ENCODE measurements at regions not wholly inside any gene's neighbourhood (a gene's known extent, or its start where the extent isn't known, plus 50 kb on each side); places are given as distances from the start of the nearest gene placed in this dataset.
A peak's percentile ranks its signal among the peaks of the same experiment; 100 is the strongest.

DNA sequence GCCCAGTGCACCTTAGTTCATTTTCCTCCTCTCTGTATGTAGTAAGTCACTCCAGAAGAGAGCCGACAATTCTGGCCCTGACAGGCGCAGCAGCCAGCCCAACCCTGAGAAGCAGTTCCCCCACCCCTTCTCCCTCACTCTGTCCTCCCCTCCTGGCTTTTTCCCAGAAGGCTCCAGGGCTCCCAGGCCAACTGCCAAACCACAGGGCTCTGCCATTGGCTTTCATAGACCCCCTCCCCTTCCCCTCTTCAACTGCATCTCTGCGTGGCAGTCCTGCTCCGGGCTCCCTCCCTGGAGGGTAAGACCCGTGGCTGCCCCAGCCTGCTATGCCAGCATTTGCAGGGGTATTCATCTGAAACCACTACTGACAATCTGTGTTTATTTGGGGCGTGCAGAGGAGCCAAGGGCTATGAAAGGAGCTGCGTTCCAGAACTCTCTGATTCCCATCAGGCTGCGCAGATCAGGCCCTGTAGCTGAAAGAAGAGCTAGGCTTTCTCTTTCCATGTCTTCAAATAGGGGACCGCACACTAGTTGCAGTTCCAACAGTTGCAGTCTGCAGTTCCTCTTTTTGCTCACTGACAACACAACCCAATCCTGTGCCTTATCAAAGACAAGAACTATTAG is 388.6 kb upstream of the TNP1 start:
- ChIA-PET CTCF (no interaction called here), POLR2A (no interaction called here)
- peak; percentile 25 for DNase-seq (ENCODE audit: extremely low spot score)
- TF ChIP-seq FOXK2 (IDR thresholded peaks at IDR 0.05) (no peak), ARNT (IDR thresholded peaks at IDR 0.05) (no peak), LEF1 (IDR thresholded peaks at IDR 0.05; ENCODE audit: borderline replicate concordance) (no peak), NFRKB (IDR thresholded peaks at IDR 0.05) (no peak), ELF4 (IDR thresholded peaks at IDR 0.05) (no peak), TARDBP (IDR thresholded peaks at IDR 0.05) (no peak), FOXM1 (IDR thresholded peaks at IDR 0.05; ENCODE audit: borderline replicate concordance) (no peak), BHLHE40 (IDR thresholded peaks at IDR 0.05; ENCODE audit: borderline replicate concordance) (no peak), FOXA1 (IDR thresholded peaks at IDR 0.05) (no peak), SUZ12 (IDR thresholded peaks at IDR 0.05) (no peak), CTBP1 (IDR thresholded peaks at IDR 0.05; ENCODE audit: borderline replicate concordance) (no peak), HDGF (IDR thresholded peaks at IDR 0.05; ENCODE audit: borderline replicate concordance) (no peak), ZNF384 (IDR thresholded peaks at IDR 0.05) (no peak), SP1 (IDR thresholded peaks at IDR 0.05) (no peak), L3MBTL2 (conservative IDR thresholded peaks at IDR 0.05) (no peak)
- TF ChIP-seq, protein P1, sequence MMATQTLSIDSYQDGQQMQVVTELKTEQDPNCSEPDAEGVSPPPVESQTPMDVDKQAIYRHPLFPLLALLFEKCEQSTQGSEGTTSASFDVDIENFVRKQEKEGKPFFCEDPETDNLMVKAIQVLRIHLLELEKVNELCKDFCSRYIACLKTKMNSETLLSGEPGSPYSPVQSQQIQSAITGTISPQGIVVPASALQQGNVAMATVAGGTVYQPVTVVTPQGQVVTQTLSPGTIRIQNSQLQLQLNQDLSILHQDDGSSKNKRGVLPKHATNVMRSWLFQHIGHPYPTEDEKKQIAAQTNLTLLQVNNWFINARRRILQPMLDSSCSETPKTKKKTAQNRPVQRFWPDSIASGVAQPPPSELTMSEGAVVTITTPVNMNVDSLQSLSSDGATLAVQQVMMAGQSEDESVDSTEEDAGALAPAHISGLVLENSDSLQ (IDR thresholded peaks at IDR 0.05), result no peak

DNA sequence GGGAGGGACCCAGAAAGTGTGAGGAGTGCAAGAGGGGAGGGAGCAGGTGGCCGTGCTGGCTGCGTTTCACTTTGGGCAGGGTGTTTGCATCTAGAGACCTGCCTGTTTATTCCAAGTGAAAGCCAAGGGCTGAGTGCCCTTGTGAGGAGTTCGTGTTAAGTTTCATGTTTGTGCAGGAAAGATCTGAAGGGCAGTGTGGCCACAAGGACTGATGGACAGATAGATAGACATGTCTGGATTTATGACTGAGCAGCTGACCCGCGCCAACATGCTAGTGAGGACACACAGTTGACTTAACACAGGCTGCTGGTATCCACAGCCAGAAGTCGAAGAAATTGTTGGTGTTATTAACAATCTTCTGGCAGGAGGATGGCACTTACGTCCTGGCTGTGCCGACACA is 387.6 kb upstream of the TNP1 start:
- TF ChIP-seq L3MBTL2 (conservative IDR thresholded peaks at IDR 0.05) (no peak), ELF4 (IDR thresholded peaks at IDR 0.05) (no peak), SUZ12 (IDR thresholded peaks at IDR 0.05) (no peak), LEF1 (IDR thresholded peaks at IDR 0.05; ENCODE audit: borderline replicate concordance) (no peak), FOXK2 (IDR thresholded peaks at IDR 0.05) (no peak), HDGF (IDR thresholded peaks at IDR 0.05; ENCODE audit: borderline replicate concordance) (no peak), FOXA1 (IDR thresholded peaks at IDR 0.05) (no peak), BHLHE40 (IDR thresholded peaks at IDR 0.05; ENCODE audit: borderline replicate concordance) (no peak), ARNT (IDR thresholded peaks at IDR 0.05) (no peak), FOXM1 (IDR thresholded peaks at IDR 0.05; ENCODE audit: borderline replicate concordance) (no peak), TARDBP (IDR thresholded peaks at IDR 0.05) (no peak)
- ChIA-PET POLR2A (no interaction called here), CTCF (no interaction called here)
- no peak for DNase-seq (ENCODE audit: extremely low spot score)

DNA sequence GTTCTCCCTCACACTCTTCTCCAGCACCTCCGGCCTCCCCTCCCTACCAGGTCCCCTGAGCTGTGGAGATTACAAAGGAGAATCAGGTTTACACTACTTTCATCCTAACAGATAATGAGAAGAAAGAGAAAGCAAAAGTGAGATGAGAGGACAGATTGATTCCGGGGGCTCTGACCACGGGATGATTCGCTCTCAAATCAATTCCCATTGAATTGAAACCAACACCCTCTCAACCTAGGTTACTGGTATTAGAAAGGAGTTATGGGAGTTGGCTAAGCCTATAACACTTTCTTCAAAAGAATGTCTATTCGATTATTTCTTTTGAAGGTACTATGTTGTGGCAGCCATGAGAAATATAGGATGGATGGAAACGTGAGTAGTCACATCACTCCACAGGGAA is 386.2 kb upstream of the TNP1 start:
- ChIA-PET POLR2A (no interaction called here), CTCF (no interaction called here)
- TF ChIP-seq TARDBP (IDR thresholded peaks at IDR 0.05) (no peak), BHLHE40 (IDR thresholded peaks at IDR 0.05; ENCODE audit: borderline replicate concordance) (no peak), FOXA1 (IDR thresholded peaks at IDR 0.05) (no peak), NFRKB (IDR thresholded peaks at IDR 0.05) (no peak), ZNF384 (IDR thresholded peaks at IDR 0.05) (no peak), LEF1 (IDR thresholded peaks at IDR 0.05; ENCODE audit: borderline replicate concordance) (no peak), ARNT (IDR thresholded peaks at IDR 0.05) (no peak), L3MBTL2 (conservative IDR thresholded peaks at IDR 0.05) (no peak), FOXM1 (IDR thresholded peaks at IDR 0.05; ENCODE audit: borderline replicate concordance) (no peak), SUZ12 (IDR thresholded peaks at IDR 0.05) (no peak), SP1 (IDR thresholded peaks at IDR 0.05) (no peak), HDGF (IDR thresholded peaks at IDR 0.05; ENCODE audit: borderline replicate concordance) (no peak)
- TF ChIP-seq, protein P1 (IDR thresholded peaks at IDR 0.05), result no peak
- no peak for DNase-seq (ENCODE audit: extremely low spot score)

DNA sequence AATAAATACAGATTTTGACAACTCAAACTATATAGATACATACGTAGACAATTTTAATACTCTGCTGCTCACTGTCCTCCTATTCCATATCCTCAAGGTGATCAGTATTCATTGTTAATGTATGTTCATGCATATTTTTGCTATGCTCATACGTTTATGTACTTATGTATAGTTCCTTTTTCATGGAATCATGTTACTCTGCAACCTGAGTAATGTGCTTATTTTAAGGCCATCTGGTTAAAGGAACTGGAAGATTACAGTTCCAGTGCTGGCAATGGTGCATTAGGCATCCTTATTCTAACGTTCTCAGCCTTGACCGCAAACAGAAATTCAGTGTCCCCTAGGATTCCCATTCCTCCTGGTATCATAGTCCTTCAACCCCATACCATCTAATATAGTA is 385.0 kb upstream of the TNP1 start:
- DNase-seq (ENCODE audit: extremely low spot score), result no peak
- ChIA-PET POLR2A (no interaction called here), CTCF (no interaction called here)
- TF ChIP-seq CTBP1 (IDR thresholded peaks at IDR 0.05; ENCODE audit: borderline replicate concordance), result no peak

DNA sequence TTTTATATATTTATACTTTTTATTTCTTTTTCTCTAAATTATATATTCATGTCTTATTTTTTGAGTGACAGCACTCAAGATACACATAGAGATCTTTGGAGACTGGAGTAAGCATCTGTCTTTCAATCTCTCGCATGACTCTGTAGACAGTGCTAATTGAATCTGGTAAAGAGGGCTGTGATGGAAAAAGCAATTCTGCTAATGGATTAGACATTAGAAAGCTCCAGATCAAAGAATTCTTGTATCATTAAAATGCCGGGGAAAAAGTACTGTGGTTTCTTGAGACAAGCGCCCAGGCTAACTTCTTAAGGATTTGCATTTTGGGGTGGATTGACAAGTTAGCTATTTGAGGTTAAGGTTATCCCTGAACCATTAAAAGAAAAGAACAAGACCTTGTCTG is 383.1 kb upstream of the TNP1 start:
- CTCF ChIA-PET, result no interaction called here
- POLR2A ChIA-PET, result no interaction called here

DNA sequence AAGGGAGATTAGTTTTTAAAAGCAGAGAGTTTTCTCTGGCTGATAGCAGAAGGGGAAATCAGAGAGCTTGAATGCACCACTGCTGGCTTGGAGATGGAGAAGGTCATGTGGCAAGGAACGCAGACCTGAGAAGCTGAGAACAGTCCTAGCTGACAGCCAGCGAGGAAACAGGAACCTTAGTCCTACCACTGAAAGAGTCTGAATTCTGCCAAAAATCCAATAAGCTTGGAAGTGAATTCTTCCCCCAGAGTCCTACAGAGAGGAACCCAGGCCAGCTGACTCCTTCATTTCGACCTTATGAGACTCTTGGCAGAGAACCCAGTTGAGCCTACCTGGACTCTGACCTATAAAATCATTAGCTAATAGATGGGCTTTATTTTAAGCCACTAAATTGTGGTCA is 371.9 kb upstream of the TNP1 start:
- POLR2A ChIA-PET, result no interaction called here
- no peak for DNase-seq (ENCODE audit: extremely low spot score)
- CTCF ChIA-PET, result no interaction called here
- TF ChIP-seq ARNT (IDR thresholded peaks at IDR 0.05) (no peak), L3MBTL2 (conservative IDR thresholded peaks at IDR 0.05) (no peak), TARDBP (IDR thresholded peaks at IDR 0.05) (no peak), BHLHE40 (IDR thresholded peaks at IDR 0.05; ENCODE audit: borderline replicate concordance) (no peak), HDGF (IDR thresholded peaks at IDR 0.05; ENCODE audit: borderline replicate concordance) (no peak), ELF4 (IDR thresholded peaks at IDR 0.05) (no peak), ZNF384 (IDR thresholded peaks at IDR 0.05) (no peak), CTBP1 (IDR thresholded peaks at IDR 0.05; ENCODE audit: borderline replicate concordance) (no peak), SP1 (IDR thresholded peaks at IDR 0.05) (no peak), FOXM1 (IDR thresholded peaks at IDR 0.05; ENCODE audit: borderline replicate concordance) (no peak)
- TF ChIP-seq, protein P1 (IDR thresholded peaks at IDR 0.05), result no peak

More for the DNA sequence above, 383.1 kb upstream of the TNP1 start:
- TF ChIP-seq HDGF (IDR thresholded peaks at IDR 0.05; ENCODE audit: borderline replicate concordance), result no peak
- TF ChIP-seq, protein P1 (IDR thresholded peaks at IDR 0.05), result 0 out of 2 replicates have a peak, but pooled peaks have one; percentile 9
- DNase-seq (ENCODE audit: extremely low spot score), result no peak

All from HEK293T (cell line).